Neural cell (in vitro differentiated cells): ENCODE measurements at regions not wholly inside any gene's neighbourhood (a gene's known extent, or its start where the extent isn't known, plus 50 kb on each side); places are given as distances from the start of the nearest gene placed in this dataset.

ENCODE experiments used
- H2AFZ ChIP-seq: fragments of 200-600, 300-800 bp; sonication (generic), shearing (Covaris generic); 2 replicates; pipeline ENCODE4 v1.6.0; 2014; ENCODE audit warnings: low read depth, mild to moderate bottlenecking, antibody characterized with exemption, low read length, moderate library complexity
- H3F3A ChIP-seq: fragments of 200-600 bp; shearing (Covaris generic); 2 replicates; pipeline ENCODE4 v1.6.1; 2016; ENCODE audit warnings: mild to moderate bottlenecking, moderate library complexity, mixed read lengths, antibody characterized with exemption, low read length; ENCODE audit not compliant: insufficient read depth, poor library complexity, severe bottlenecking
- H3K27ac ChIP-seq: fragments of 200-600, 300-800 bp; sonication (generic), shearing (Covaris generic); 2 replicates; pipeline ENCODE4 v1.5.1; 2014; ENCODE audit warnings: mild to moderate bottlenecking, low read length, moderate library complexity
- H3K27me3 ChIP-seq: fragments of 300-800, 200-600 bp; sonication (generic), shearing (Covaris generic); 2 replicates; pipeline ENCODE4 v1.6.0; 2014; ENCODE audit warnings: mild to moderate bottlenecking, low read depth, low read length, moderate library complexity; ENCODE audit not compliant: insufficient read depth
- H3K36me3 ChIP-seq: fragments of 300-800, 200-600 bp; sonication (generic), shearing (Covaris generic); 2 replicates; pipeline ENCODE4 v1.5.1; 2014; ENCODE audit warnings: mild to moderate bottlenecking, antibody characterized with exemption, low read length, moderate library complexity; ENCODE audit not compliant: insufficient read depth
- H3K4me2 ChIP-seq: fragments of 300-800, 200-600 bp; sonication (generic), shearing (Covaris generic); 2 replicates; pipeline ENCODE4 v1.6.0; 2014; ENCODE audit warnings: mild to moderate bottlenecking, low read length
- H3K4me3 ChIP-seq: fragments of 300-800, 200-600 bp; sonication (generic), shearing (Covaris generic); 2 replicates; pipeline ENCODE4 v1.5.1; 2014; ENCODE audit warnings: mild to moderate bottlenecking, low read length, moderate library complexity
- H3K79me2 ChIP-seq: fragments of 200-600 bp; shearing (Covaris generic); replicated peaks from 2 replicates; pipeline ENCODE4 v1.6.0; 2014; ENCODE audit warnings: mild to moderate bottlenecking, low read length, moderate library complexity; ENCODE audit not compliant: insufficient read depth
- H3K9ac ChIP-seq: fragments of 300-800, 200-600 bp; sonication (generic), shearing (Covaris generic); 2 replicates; pipeline ENCODE4 v1.6.1; 2016; ENCODE audit warnings: mild to moderate bottlenecking, low read length, mixed read lengths
- H3K9me2 ChIP-seq: fragments of 200-600 bp; shearing (Covaris generic); 2 replicates; pipeline ENCODE4 v1.6.1; 2016; ENCODE audit warnings: mild to moderate bottlenecking, low read length, mixed read lengths; ENCODE audit not compliant: insufficient read depth
- H3K9me3 ChIP-seq: fragments of 200-600, 300-800 bp; sonication (generic), shearing (Covaris generic); 2 replicates; pipeline ENCODE4 v1.6.1; 2016; ENCODE audit warnings: mild to moderate bottlenecking, mixed run types, low read length, moderate library complexity, mixed read lengths
- H4K20me1 ChIP-seq: fragments of 200-600 bp; shearing (Covaris generic); 2 replicates; pipeline ENCODE4 v1.6.1; 2016; ENCODE audit warnings: mild to moderate bottlenecking, mixed run types; ENCODE audit not compliant: insufficient read depth
- EP300 ChIP-seq: fragments of 450-650 bp; conservative IDR thresholded peaks from 2 replicates; pipeline ENCODE4 v1.6.1; 2014; ENCODE audit warnings: antibody characterized with exemption, mild to moderate bottlenecking, moderate library complexity; ENCODE audit not compliant: poor library complexity, severe bottlenecking
- EZH2 ChIP-seq: fragments of 200-600, 300-800 bp; shearing (Covaris generic), sonication (generic); IDR thresholded peaks from 2 replicates; pipeline ENCODE4 v1.6.1; 2014; ENCODE audit warnings: antibody characterized with exemption, low read length, borderline replicate concordance, mild to moderate bottlenecking; ENCODE audit not compliant: insufficient read depth, poor library complexity, severe bottlenecking
- MXI1 ChIP-seq: fragments of 450-650 bp; conservative IDR thresholded peaks from 2 replicates; pipeline ENCODE4 v1.6.1; 2014; ENCODE audit warnings: antibody characterized with exemption, mild to moderate bottlenecking; ENCODE audit not compliant: poor library complexity, severe bottlenecking
- POLR2AphosphoS5 ChIP-seq: IDR thresholded peaks from 2 replicates; pipeline ENCODE4 v1.6.1; 2012
- RAD21 ChIP-seq: fragments of 450-650 bp; conservative IDR thresholded peaks from 2 replicates; pipeline ENCODE4 v1.6.1; 2014; ENCODE audit warnings: antibody characterized with exemption, mild to moderate bottlenecking, moderate library complexity
- SMC3 ChIP-seq: fragments of 450-650 bp; conservative IDR thresholded peaks from 2 replicates; pipeline ENCODE4 v1.6.1; 2014; ENCODE audit warnings: antibody characterized with exemption, mild to moderate bottlenecking, moderate library complexity; ENCODE audit not compliant: poor library complexity
- TAF1 ChIP-seq: IDR thresholded peaks from 2 replicates; pipeline ENCODE4 v1.6.1; 2012; ENCODE audit warnings: low read depth
- TF ChIP-seq, protein P1 (sequence below): fragments of 450-650 bp; IDR thresholded peaks from 2 replicates; pipeline ENCODE4 v1.5.1; 2014; ENCODE audit warnings: antibody characterized with exemption, mild to moderate bottlenecking, moderate library complexity; ENCODE audit not compliant: poor library complexity, severe bottlenecking
- TF ChIP-seq, protein P2 (sequence below): IDR thresholded peaks from 2 replicates; pipeline ENCODE4 v1.6.1; 2012; ENCODE audit warnings: borderline replicate concordance

DNA sequence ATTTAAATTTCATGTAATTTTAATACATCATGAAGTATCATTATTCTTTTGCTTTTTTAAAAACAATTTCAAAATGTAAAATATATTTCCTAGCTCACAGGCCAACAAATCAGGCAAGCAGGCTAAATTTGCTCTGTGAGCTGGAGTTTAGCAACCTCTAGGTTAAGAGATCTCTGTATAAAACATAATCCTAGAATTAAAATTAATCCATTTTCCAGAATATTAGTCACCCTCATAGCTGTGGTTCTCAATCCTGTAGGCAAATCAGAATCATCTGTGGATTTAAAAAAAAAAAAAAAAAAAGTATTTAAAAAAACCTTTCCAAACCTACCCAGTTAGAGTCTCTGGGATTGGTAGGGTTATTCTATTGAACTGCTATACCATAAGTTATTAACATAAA lies 209.7 kb downstream of the MINAR1 start:
- Histone ChIP-seq H3K4me2 (no peak overlapping the region), H3K79me2 (no peaks in the 10 kb centered on the region), H3F3A (no peaks in the 10 kb centered on the region), H3K27ac (no peak overlapping the region), H4K20me1 (no peaks in the 10 kb centered on the region), H3K27me3 (no peaks in the 10 kb centered on the region), H3K4me3 (no peak overlapping the region), H3K9ac (no peak overlapping the region), H3K9me2 (no peaks in the 10 kb centered on the region), H2AFZ (no peak overlapping the region), H3K9me3 (peaks cover 4% of the 10 kb centered on the region), H3K36me3 (no peaks in the 10 kb centered on the region)
- TF ChIP-seq, protein P1, sequence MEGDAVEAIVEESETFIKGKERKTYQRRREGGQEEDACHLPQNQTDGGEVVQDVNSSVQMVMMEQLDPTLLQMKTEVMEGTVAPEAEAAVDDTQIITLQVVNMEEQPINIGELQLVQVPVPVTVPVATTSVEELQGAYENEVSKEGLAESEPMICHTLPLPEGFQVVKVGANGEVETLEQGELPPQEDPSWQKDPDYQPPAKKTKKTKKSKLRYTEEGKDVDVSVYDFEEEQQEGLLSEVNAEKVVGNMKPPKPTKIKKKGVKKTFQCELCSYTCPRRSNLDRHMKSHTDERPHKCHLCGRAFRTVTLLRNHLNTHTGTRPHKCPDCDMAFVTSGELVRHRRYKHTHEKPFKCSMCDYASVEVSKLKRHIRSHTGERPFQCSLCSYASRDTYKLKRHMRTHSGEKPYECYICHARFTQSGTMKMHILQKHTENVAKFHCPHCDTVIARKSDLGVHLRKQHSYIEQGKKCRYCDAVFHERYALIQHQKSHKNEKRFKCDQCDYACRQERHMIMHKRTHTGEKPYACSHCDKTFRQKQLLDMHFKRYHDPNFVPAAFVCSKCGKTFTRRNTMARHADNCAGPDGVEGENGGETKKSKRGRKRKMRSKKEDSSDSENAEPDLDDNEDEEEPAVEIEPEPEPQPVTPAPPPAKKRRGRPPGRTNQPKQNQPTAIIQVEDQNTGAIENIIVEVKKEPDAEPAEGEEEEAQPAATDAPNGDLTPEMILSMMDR = no peak
- TF ChIP-seq EP300 (no peak), EZH2 (no peak), SMC3 (no peak)

DNA sequence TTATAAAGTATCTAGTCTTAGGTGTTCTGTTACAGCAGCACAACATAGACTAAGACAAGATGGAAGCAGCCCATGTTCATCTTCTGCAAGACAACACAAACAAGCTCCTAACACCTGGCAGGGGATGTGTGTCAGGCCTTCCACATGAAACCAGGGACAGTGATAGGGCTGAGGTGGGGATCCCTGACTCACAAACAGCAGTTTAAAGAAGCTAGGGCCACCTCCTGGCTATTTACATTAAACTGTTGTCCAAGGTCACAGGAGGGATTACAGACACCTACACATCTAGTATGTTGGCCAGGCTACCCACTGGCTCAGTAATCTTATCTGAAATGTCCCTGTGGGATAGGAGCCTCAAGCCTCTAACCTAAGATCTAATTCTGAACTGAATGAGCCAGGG lies 211.3 kb downstream of the MINAR1 start:
- Histone ChIP-seq H2AFZ (no peak overlapping the region), H3K4me3 (no peak overlapping the region), H4K20me1 (no peaks in the 10 kb centered on the region), H3K27ac (no peak overlapping the region), H3K27me3 (no peaks in the 10 kb centered on the region), H3K9me3 (peaks cover 4% of the 10 kb centered on the region), H3K4me2 (no peak overlapping the region), H3K36me3 (no peaks in the 10 kb centered on the region), H3K79me2 (no peaks in the 10 kb centered on the region), H3K9me2 (no peaks in the 10 kb centered on the region), H3K9ac (no peak overlapping the region), H3F3A (no peaks in the 10 kb centered on the region)
- TF ChIP-seq EZH2 (no peak), TAF1 (no peak), RAD21 (no peak), SMC3 (no peak), MXI1 (no peak), POLR2AphosphoS5 (no peak), EP300 (no peak)
- TF ChIP-seq, protein P2, sequence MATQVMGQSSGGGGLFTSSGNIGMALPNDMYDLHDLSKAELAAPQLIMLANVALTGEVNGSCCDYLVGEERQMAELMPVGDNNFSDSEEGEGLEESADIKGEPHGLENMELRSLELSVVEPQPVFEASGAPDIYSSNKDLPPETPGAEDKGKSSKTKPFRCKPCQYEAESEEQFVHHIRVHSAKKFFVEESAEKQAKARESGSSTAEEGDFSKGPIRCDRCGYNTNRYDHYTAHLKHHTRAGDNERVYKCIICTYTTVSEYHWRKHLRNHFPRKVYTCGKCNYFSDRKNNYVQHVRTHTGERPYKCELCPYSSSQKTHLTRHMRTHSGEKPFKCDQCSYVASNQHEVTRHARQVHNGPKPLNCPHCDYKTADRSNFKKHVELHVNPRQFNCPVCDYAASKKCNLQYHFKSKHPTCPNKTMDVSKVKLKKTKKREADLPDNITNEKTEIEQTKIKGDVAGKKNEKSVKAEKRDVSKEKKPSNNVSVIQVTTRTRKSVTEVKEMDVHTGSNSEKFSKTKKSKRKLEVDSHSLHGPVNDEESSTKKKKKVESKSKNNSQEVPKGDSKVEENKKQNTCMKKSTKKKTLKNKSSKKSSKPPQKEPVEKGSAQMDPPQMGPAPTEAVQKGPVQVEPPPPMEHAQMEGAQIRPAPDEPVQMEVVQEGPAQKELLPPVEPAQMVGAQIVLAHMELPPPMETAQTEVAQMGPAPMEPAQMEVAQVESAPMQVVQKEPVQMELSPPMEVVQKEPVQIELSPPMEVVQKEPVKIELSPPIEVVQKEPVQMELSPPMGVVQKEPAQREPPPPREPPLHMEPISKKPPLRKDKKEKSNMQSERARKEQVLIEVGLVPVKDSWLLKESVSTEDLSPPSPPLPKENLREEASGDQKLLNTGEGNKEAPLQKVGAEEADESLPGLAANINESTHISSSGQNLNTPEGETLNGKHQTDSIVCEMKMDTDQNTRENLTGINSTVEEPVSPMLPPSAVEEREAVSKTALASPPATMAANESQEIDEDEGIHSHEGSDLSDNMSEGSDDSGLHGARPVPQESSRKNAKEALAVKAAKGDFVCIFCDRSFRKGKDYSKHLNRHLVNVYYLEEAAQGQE = no peak
- TF ChIP-seq, protein P1 = no peak
